PC-3 (cell line): ENCODE measurements at regions not wholly inside any gene's neighbourhood (a gene's known extent, or its start where the extent isn't known, plus 50 kb on each side); places are given as distances from the start of the nearest gene placed in this dataset.

Experiments used
- CTCF ChIP-seq: fragments of 300-600 bp; sonication (generic); conservative IDR thresholded peaks from 2 replicates; pipeline ENCODE4 v1.5.1; 2017; ENCODE audit warnings: antibody characterized with exemption, low read depth, mild to moderate bottlenecking, low read length
- EZH2 ChIP-seq: fragments of 300-600 bp; sonication (generic); IDR thresholded peaks from one replicate; pipeline ENCODE4 v1.6.1; 2017; ENCODE audit warnings: antibody characterized with exemption, mild to moderate bottlenecking, low read length; ENCODE audit not compliant: unreplicated experiment
- EZH2phosphoT487 ChIP-seq: fragments of 300-600 bp; sonication (generic); IDR thresholded peaks from 2 replicates; pipeline ENCODE4 v1.6.1; 2018; ENCODE audit warnings: mild to moderate bottlenecking, antibody characterized with exemption, low read length, borderline replicate concordance

DNA sequence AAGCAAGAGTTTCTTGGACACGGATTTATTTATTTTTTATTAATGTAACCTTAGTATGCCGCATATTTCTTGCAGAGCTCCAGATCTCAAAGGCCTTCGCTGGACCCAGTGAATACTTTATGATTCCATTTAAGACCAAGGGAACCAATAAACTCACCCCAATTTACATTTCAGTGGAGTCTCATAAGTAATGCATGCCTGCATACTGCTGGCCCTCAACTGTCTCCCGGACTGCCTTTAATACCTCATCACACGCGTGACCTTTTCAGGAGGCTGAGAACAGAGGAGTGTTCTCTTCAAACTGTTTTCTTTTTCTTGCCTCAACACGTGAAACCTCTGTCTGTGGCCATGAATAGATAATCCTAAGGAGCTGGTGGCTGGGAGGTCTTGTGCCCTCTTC, 240.9 kb downstream of the STIM2 start:
- TF ChIP-seq CTCF = no peak
- TF ChIP-seq EZH2 = no peak
- TF ChIP-seq EZH2phosphoT487 = no peak
